ENCODE measurements at regions not wholly inside any gene's neighbourhood (a gene's known extent, or its start where the extent isn't known, plus 50 kb on each side); places are given as distances from the start of the nearest gene placed in this dataset.

- no peak for DNase-seq
Measured at GRCh38 chr7:18081617-18082016, 54.0 kb upstream of the PRPS1L1 start.

- no peak for DNase-seq
Measured at GRCh38 chr7:18082169-18082568, 54.5 kb upstream of the PRPS1L1 start.

- no peak for DNase-seq
Measured at GRCh38 chr7:18086165-18087025, 58.7 kb upstream of the PRPS1L1 start.

- no peak for DNase-seq
Measured at GRCh38 chr7:18087026-18087686, 59.5 kb upstream of the PRPS1L1 start.

GRCh38 chr7:18087687-18088078, 60.0 kb upstream of the PRPS1L1 start:
- DNase-seq: no peak

- DNase-seq: no peak
Measured at GRCh38 chr7:18096087-18096486, 68.4 kb upstream of the PRPS1L1 start.

- no peak for DNase-seq
Measured at GRCh38 chr7:18102576-18102975, 74.9 kb upstream of the PRPS1L1 start.

- no peak for DNase-seq
Measured at GRCh38 chr7:18103436-18104218, 76.0 kb upstream of the PRPS1L1 start.

GRCh38 chr7:18109762-18110161, 82.1 kb upstream of the PRPS1L1 start:
- DNase-seq: no peak

GRCh38 chr7:18116661-18117060, 89.0 kb upstream of the PRPS1L1 start:
- no peak for DNase-seq

GRCh38 chr7:18117482-18117881, 89.8 kb upstream of the PRPS1L1 start:
- no peak for DNase-seq

GRCh38 chr7:18119985-18120384, 92.3 kb upstream of the PRPS1L1 start:
- no peak for DNase-seq

- DNase-seq: no peak
Measured at GRCh38 chr7:18123508-18124239, 96.0 kb upstream of the PRPS1L1 start.

- no peak for DNase-seq
Measured at GRCh38 chr7:18125476-18125875, 97.8 kb upstream of the PRPS1L1 start.

- no peak for DNase-seq
Measured at GRCh38 chr7:18126281-18126680, 98.6 kb upstream of the PRPS1L1 start.

GRCh38 chr7:18128846-18129245, 101.2 kb upstream of the PRPS1L1 start:
- no peak for DNase-seq

- DNase-seq: no peak
Measured at GRCh38 chr7:18132811-18133210, 105.2 kb upstream of the PRPS1L1 start.

- DNase-seq: no peak
Measured at GRCh38 chr7:18133921-18134320, 106.3 kb upstream of the PRPS1L1 start.

- DNase-seq: no peak
Measured at GRCh38 chr7:18140943-18141342, 113.3 kb upstream of the PRPS1L1 start.

- no peak for DNase-seq
Measured at GRCh38 chr7:18144166-18144565, 116.5 kb upstream of the PRPS1L1 start.

- no peak for DNase-seq
Measured at GRCh38 chr7:18145160-18145559, 117.5 kb upstream of the PRPS1L1 start.

- DNase-seq: no peak
Measured at GRCh38 chr7:18151422-18151821, 123.8 kb upstream of the PRPS1L1 start.

- DNase-seq: no peak
Measured at GRCh38 chr7:18153183-18153748, 125.6 kb upstream of the PRPS1L1 start.
